IMR-90 (cell line): ENCODE measurements at regions not wholly inside any gene's neighbourhood (a gene's known extent, or its start where the extent isn't known, plus 50 kb on each side); places are given as distances from the start of the nearest gene placed in this dataset.

Experiments used
- BHLHE40 ChIP-seq: fragments of 150-350 bp; IDR thresholded peaks from 2 replicates; pipeline ENCODE4 v1.6.1; 2016; ENCODE audit warnings: mild to moderate bottlenecking, low read depth, low read length
- CEBPB ChIP-seq: IDR thresholded peaks from 2 replicates; pipeline ENCODE4 v1.6.1; 2012; ENCODE audit warnings: low read depth, low read length, improper control_type of control experiment
- CHD1 ChIP-seq: IDR thresholded peaks from 2 replicates; pipeline ENCODE4 v1.6.1; 2012; ENCODE audit warnings: low read depth, low read length, improper control_type of control experiment
- CTCF ChIP-seq: conservative IDR thresholded peaks from 2 replicates; pipeline ENCODE4 v1.5.1; 2012; ENCODE audit warnings: mild to moderate bottlenecking, low read depth, low read length, improper control_type of control experiment
- ELK1 ChIP-seq: fragments of 150-350 bp; IDR thresholded peaks from 2 replicates; pipeline ENCODE4 v1.6.1; 2016; ENCODE audit warnings: low read depth, mild to moderate bottlenecking, low read length, moderate library complexity, borderline replicate concordance
- MAFK ChIP-seq: IDR thresholded peaks from 2 replicates; pipeline ENCODE4 v1.6.1; 2012; ENCODE audit warnings: low read depth, low read length, improper control_type of control experiment
- MAZ ChIP-seq: IDR thresholded peaks from 2 replicates; pipeline ENCODE4 v1.6.1; 2012; ENCODE audit warnings: low read depth, mild to moderate bottlenecking, low read length, improper control_type of control experiment, moderate library complexity, borderline replicate concordance
- MXI1 ChIP-seq: IDR thresholded peaks from 2 replicates; pipeline ENCODE4 v1.6.1; 2012; ENCODE audit warnings: low read depth, mild to moderate bottlenecking, low read length, moderate library complexity, borderline replicate concordance
- NFE2L2 ChIP-seq: fragments of 150-350 bp; IDR thresholded peaks from 2 replicates; pipeline ENCODE4 v1.6.1; 2016; ENCODE audit warnings: low read depth, mild to moderate bottlenecking, low read length
- POLR2A ChIP-seq: IDR thresholded peaks from 2 replicates; pipeline ENCODE4 v1.6.1; 2012; ENCODE audit warnings: mild to moderate bottlenecking, low read depth, low read length
- RAD21 ChIP-seq: IDR thresholded peaks from 2 replicates; pipeline ENCODE4 v1.6.1; 2012; ENCODE audit warnings: low read length, improper control_type of control experiment
- RCOR1 ChIP-seq: IDR thresholded peaks from 2 replicates; pipeline ENCODE4 v1.6.1; 2012; ENCODE audit warnings: mild to moderate bottlenecking, low read length, improper control_type of control experiment; ENCODE audit not compliant: insufficient replicate concordance
- USF2 ChIP-seq: fragments of 150-350 bp; IDR thresholded peaks from 2 replicates; pipeline ENCODE4 v1.6.1; 2017; ENCODE audit warnings: mild to moderate bottlenecking, antibody characterized with exemption, low read length, low read depth

GRCh38 chr4:14076776-14077175 is 449.3 kb upstream of the BOD1L1 start:
- TF ChIP-seq RCOR1 (no peak), CHD1 (no peak), POLR2A (no peak), CTCF (no peak), RAD21 (no peak), BHLHE40 (no peak), MXI1 (no peak), MAZ (no peak), MAFK (no peak), USF2 (no peak), CEBPB (no peak), ELK1 (no peak), NFE2L2 (no peak)
